RKO (cell line): ENCODE measurements at regions not wholly inside any gene's neighbourhood (a gene's known extent, or its start where the extent isn't known, plus 50 kb on each side); places are given as distances from the start of the nearest gene placed in this dataset.
"Not testable (repeated sequence)": the region's sequence is repeated elsewhere in the genome, so short reads cannot be mapped to it uniquely, and the experiment has no call there.

ENCODE experiments used
- DNase-seq: peaks from one replicate; pipeline ENCODE4 v3.0.0-alpha.2; 2016; ENCODE audit warnings: low spot score

- no peak for DNase-seq
Measured at GRCh38 chr14:30369502-30370180, 189.3 kb upstream of the G2E3 start.

DNA sequence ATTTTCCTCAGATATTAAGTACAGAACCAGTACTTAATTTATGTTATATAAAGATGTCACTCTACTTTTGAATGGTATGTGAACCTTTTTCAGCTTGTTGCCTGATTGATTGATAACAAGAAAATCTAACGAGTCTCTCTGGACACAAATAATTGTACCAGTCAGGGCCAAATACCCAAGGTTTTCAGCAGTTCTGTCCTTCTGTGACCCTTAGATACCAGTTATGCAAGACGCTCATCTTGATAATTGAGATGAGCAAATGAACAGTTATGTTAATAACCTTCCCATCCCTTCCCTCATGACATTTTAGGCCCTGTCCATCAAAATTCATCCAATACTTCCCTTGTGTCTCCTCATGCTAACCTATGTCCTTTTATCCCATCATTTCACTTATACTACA lies 185.9 kb upstream of the G2E3 start:
- DNase-seq = no peak

DNA sequence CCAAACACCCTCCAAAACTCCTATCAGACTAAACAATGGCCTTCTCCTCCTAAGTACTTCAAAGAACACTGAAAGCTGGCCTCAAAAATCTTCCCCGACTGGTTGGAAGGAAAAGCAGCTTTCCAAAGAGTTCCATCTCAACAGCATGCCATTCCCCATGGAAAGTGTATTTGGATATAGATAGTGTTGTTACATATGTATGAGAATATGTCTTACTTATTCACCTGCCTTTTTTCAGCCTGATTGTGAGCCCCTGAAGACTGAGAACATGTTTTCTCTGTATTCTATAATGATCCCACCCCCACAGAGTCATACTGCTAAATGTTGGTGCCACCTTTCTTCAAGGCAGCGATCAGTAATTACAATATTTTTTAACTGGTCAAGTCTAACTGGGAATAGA lies 185.4 kb upstream of the G2E3 start:
- DNase-seq = no peak

DNA sequence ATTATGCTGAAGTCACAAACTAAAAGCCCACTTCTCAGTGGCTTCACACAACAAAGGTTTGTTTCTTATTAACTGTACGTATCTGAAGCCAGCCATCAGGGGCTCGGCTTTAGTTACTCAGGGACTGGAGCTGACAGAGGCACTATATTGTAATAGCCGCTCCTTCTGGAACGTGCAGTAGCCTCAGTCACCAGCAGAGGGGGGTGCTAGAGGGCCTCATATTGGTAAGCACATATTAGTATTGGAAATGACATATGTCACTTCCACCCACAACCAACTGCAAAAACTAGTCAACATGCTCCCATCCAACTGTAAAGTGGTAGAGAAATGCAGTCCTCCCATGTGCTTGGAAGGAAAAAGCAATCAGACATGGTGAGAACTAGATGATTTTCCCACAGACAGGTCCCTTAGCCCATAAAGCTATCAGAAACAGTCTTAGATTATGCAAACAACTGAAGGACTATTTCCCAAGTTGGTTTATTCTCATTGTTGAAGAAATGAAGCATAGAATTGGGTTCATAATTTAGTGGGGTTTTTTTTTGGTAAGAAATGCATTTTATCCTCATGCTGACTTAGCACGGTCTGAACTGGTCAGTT lies 183.6 kb upstream of the G2E3 start:
- DNase-seq = peak; percentile 52

- no peak for DNase-seq
Measured at GRCh38 chr14:30381861-30382480, 177.0 kb upstream of the G2E3 start.

- DNase-seq = no peak
Measured at GRCh38 chr14:30385925-30386324, 173.0 kb upstream of the G2E3 start.

DNA sequence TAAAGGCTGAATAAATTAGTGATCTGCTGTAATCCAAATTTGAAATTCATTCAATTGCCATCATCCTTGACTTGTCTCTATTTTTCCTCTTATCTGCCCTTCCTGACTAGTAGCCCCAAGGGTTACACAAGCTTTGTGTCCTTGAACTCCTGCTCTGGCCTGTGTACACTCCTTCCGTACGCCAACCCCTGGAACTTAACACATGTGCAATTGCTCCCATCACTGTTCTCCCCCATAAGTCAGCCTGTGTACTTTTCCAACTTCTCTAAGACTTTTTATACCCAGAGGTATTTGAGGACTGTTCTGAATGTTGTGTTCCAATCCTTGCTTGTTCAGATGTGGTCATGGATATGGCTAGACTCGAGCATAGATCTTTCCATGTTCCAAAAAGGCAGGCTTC lies 171.1 kb upstream of the G2E3 start:
- no peak for DNase-seq

GRCh38 chr14:30389134-30389876 lies 169.7 kb upstream of the G2E3 start:
- DNase-seq = peak; percentile 1

- no peak for DNase-seq
Measured at GRCh38 chr14:30389877-30390385, 169.0 kb upstream of the G2E3 start.

GRCh38 chr14:30395065-30395464 lies 163.9 kb upstream of the G2E3 start:
- DNase-seq = no peak

GRCh38 chr14:30402846-30403245 lies 156.1 kb upstream of the G2E3 start:
- no peak for DNase-seq

GRCh38 chr14:30403791-30404190 lies 155.2 kb upstream of the G2E3 start:
- DNase-seq = no peak

GRCh38 chr14:30409508-30410015 lies 149.4 kb upstream of the G2E3 start:
- DNase-seq = not testable (repeated sequence)

DNA sequence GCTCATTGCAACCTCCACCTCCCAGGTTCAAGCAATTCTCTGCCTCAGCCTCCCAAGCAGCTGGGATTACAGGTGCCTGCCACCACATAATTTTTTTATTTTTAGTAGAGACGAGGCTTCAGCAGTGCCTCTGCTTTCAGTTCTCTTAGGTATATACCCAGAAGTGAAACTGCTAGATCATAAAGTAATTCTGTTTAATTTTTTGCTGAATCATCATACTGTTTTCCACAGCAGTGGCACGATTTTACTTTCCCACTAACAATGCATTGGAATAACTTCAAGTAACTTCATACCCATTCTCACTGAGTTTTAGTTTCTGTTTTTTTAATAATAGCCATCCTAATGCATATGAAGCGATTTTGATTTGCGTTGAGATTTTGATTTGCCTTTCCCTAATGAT lies 148.0 kb upstream of the G2E3 start:
- DNase-seq = no peak

DNA sequence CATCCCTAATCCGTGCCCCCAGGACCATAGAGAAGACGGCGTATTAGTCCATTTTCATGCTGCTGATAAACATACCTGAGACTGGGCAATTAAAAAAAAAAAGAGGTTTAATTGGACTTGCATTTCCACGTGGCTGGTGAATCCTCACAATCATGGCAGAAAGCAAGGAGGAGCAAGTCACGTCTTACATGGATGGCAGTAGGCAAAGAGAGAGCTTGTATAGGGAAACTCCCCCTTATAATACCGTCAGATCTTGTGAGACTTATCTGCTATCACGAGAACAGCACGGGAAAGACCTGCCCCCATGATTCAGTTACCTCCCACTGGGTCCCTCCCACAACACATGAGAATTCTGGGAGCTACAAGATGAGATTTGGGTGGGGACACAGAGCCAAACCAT lies 145.8 kb upstream of the G2E3 start:
- DNase-seq = not testable (repeated sequence)

GRCh38 chr14:30417121-30417520 lies 141.8 kb upstream of the G2E3 start:
- DNase-seq = no peak

- no peak for DNase-seq
Measured at GRCh38 chr14:30417999-30418398, 141.0 kb upstream of the G2E3 start.

- no peak for DNase-seq
Measured at GRCh38 chr14:30419037-30419436, 139.9 kb upstream of the G2E3 start.

GRCh38 chr14:30420515-30420914 lies 138.4 kb upstream of the G2E3 start:
- no peak for DNase-seq

GRCh38 chr14:30426463-30426862 lies 132.5 kb upstream of the G2E3 start:
- DNase-seq = no peak

- no peak for DNase-seq
Measured at GRCh38 chr14:30427401-30427800, 131.6 kb upstream of the G2E3 start.

- no peak for DNase-seq
Measured at GRCh38 chr14:30427846-30428245, 131.1 kb upstream of the G2E3 start.

GRCh38 chr14:30431552-30431951 lies 127.4 kb upstream of the G2E3 start:
- no peak for DNase-seq
